Activated T-cell treated with anti-CD3 and anti-CD28 coated beads, Interleukin-2, amount 50 U/mL, for 1 hour (primary cell): ENCODE measurements at regions not wholly inside any gene's neighbourhood (a gene's known extent, or its start where the extent isn't known, plus 50 kb on each side); places are given as distances from the start of the nearest gene placed in this dataset.

Experiments
- DNase-seq: peaks from one replicate; pipeline ENCODE4 v3.0.0-alpha.2; 2020

GRCh38 chr6:10235344-10235743, 179.5 kb downstream of the TFAP2A start:
- DNase-seq, result no peak

- no peak for DNase-seq
These were observed 184.3 kb downstream of the TFAP2A start for GRCh38 chr6:10230531-10230930.

- no peak for DNase-seq
These were observed 191.0 kb downstream of the TFAP2A start for GRCh38 chr6:10223841-10224240.

- DNase-seq, result no peak
These were observed 193.7 kb downstream of the TFAP2A start for GRCh38 chr6:10221178-10221577.

GRCh38 chr6:10219510-10219909, 195.4 kb downstream of the TFAP2A start:
- DNase-seq, result no peak

GRCh38 chr6:10217111-10217510, 197.8 kb downstream of the TFAP2A start:
- no peak for DNase-seq

- no peak for DNase-seq
These were observed 199.4 kb downstream of the TFAP2A start for GRCh38 chr6:10215326-10216110.

GRCh38 chr6:10210052-10210451, 204.8 kb downstream of the TFAP2A start:
- no peak for DNase-seq

GRCh38 chr6:10205892-10206291, 209.0 kb downstream of the TFAP2A start:
- no peak for DNase-seq

- DNase-seq, result no peak
These were observed 209.8 kb downstream of the TFAP2A start for GRCh38 chr6:10205120-10205519.

GRCh38 chr6:10203651-10204050, 211.2 kb downstream of the TFAP2A start:
- DNase-seq, result no peak

GRCh38 chr6:10202581-10202980, 212.3 kb downstream of the TFAP2A start:
- DNase-seq, result no peak

GRCh38 chr6:10201606-10202510, 213.0 kb downstream of the TFAP2A start:
- DNase-seq, result no peak

- no peak for DNase-seq
These were observed 218.8 kb downstream of the TFAP2A start for GRCh38 chr6:10196090-10196489.

GRCh38 chr6:10194816-10195672, 219.8 kb downstream of the TFAP2A start:
- no peak for DNase-seq

GRCh38 chr6:10193321-10193720, 221.6 kb downstream of the TFAP2A start:
- DNase-seq, result no peak

- DNase-seq, result no peak
These were observed 224.8 kb downstream of the TFAP2A start for GRCh38 chr6:10190042-10190441.

GRCh38 chr6:10184371-10185227, 230.3 kb downstream of the TFAP2A start:
- DNase-seq, result no peak

GRCh38 chr6:10180138-10181074, 234.5 kb downstream of the TFAP2A start:
- DNase-seq, result no peak

- no peak for DNase-seq
These were observed 237.2 kb downstream of the TFAP2A start for GRCh38 chr6:10177704-10178103.

- DNase-seq, result no peak
These were observed 239.5 kb downstream of the TFAP2A start for GRCh38 chr6:10175362-10175761.
